B cell (primary cell): ENCODE measurements at regions not wholly inside any gene's neighbourhood (a gene's known extent, or its start where the extent isn't known, plus 50 kb on each side); places are given as distances from the start of the nearest gene placed in this dataset.

Source experiments
- ATAC-seq: fragments of 200-7000 bp; cut with Tn5 transposase; one replicate; pipeline ENCODE4 v1.10.0; 2021; ENCODE audit warnings: low read depth, mild to moderate bottlenecking, moderate number of reproducible peaks, moderate library complexity
- CTCF ChIA-PET: fragments of 350-600 bp; sonication (Branson Sonifier 250); formaldehyde crosslinking; loops from one replicate; lab custom pipeline; 2021; ENCODE audit warnings: antibody characterized with exemption, inconsistent platforms; lab: Charles Lee
- POLR2A ChIA-PET: fragments of 350-600 bp; sonication (Branson Sonifier 250); formaldehyde crosslinking; loops from one replicate; lab custom pipeline; 2021; ENCODE audit warnings: antibody characterized with exemption; lab: Charles Lee
- DNase-seq: peaks from one replicate; pipeline ENCODE4 v3.0.0; 2013
- H2AFZ ChIP-seq: 2 replicates; pipeline ENCODE4 v1.6.1; 2012; ENCODE audit warnings: mild to moderate bottlenecking, low read depth, low read length; ENCODE audit not compliant: insufficient read depth, poor library complexity, severe bottlenecking
- H3K27ac ChIP-seq, 2 donors: 1 replicate in 1 of 2; 2 replicates in 1 of 2; pipeline ENCODE4 v1.5.1; 2012 to 2013; ENCODE audit warnings: low read length in 2 of 2, mild to moderate bottlenecking in 2 of 2, moderate library complexity in 1 of 2
- H3K27me3 ChIP-seq, 4 experiments: fragments of 200-600 bp in 1 of 4; sonication (generic) in 1 of 4; replicated peaks in 1 of 4; 1 replicate in 2 of 4; 2 replicates in 2 of 4; pipeline versions ENCODE4 v1.6.1 to v1.7.0; 2013 to 2016; ENCODE audit warnings: low read length in 3 of 4, mild to moderate bottlenecking in 2 of 4, mixed read lengths in 1 of 4, moderate library complexity in 1 of 4; ENCODE audit not compliant: insufficient read depth in 4 of 4, control insufficient read depth in 3 of 4; ENCODE audit errors: control extremely low read depth in 1 of 4
- H3K36me3 ChIP-seq, 2 experiments: replicated peaks in 1 of 2; 1 replicate in 1 of 2; 2 replicates in 1 of 2; pipeline versions ENCODE4 v1.6.1 to v1.7.1; 2013; ENCODE audit warnings: low read length in 1 of 2; ENCODE audit not compliant: insufficient read depth in 2 of 2, control insufficient read depth in 1 of 2; ENCODE audit errors: control extremely low read depth in 1 of 2, extremely low read depth in 1 of 2
- H3K4me1 ChIP-seq, 2 donors: fragments of 200-600 bp in 1 of 2; sonication (generic) in 1 of 2; 1 replicate in 1 of 2; 2 replicates in 1 of 2; pipeline versions ENCODE4 v1.5.1 to v1.6.1; 2013 to 2017; ENCODE audit warnings: low read length in 2 of 2; ENCODE audit not compliant: control insufficient read depth in 2 of 2, insufficient read depth in 2 of 2
- H3K4me2 ChIP-seq: replicated peaks from 2 replicates; pipeline ENCODE3; 2012; ENCODE audit warnings: mild to moderate bottlenecking, low read depth, low read length; ENCODE audit not compliant: poor library complexity, severe bottlenecking
- H3K4me3 ChIP-seq, 5 experiments: fragments of 200-600 bp in 1 of 5; sonication (generic) in 1 of 5; 1 replicate in 3 of 5; 2 replicates in 2 of 5; pipeline versions ENCODE4 v1.5.1 to v1.7.0; 2011 to 2016; ENCODE audit warnings: low read length in 4 of 5, mild to moderate bottlenecking in 4 of 5, low read depth in 2 of 5, control low read depth in 1 of 5, moderate library complexity in 1 of 5; ENCODE audit not compliant: insufficient read depth in 1 of 5; ENCODE audit errors: control extremely low read depth in 1 of 5, extremely low read depth in 1 of 5
- H3K79me2 ChIP-seq: fragments of 200-600 bp; sonication (generic); one replicate; pipeline ENCODE4 v1.6.0; 2016; ENCODE audit warnings: low read length; ENCODE audit not compliant: control insufficient read depth, insufficient read depth
- H3K9ac ChIP-seq: fragments of 200-600 bp; sonication (generic); 2 replicates; pipeline ENCODE4 v1.6.1; 2017; ENCODE audit warnings: mild to moderate bottlenecking, low read length, moderate library complexity
- H3K9me3 ChIP-seq, 3 donors: one replicate each; pipeline versions ENCODE4 v1.6.1 to v1.7.1; 2013; ENCODE audit warnings: low read length in 2 of 3; ENCODE audit not compliant: control insufficient read depth in 2 of 3, insufficient read depth in 1 of 3; ENCODE audit errors: control extremely low read depth in 1 of 3
- H4K20me1 ChIP-seq: 2 replicates; pipeline ENCODE4 v1.6.0; 2012; ENCODE audit warnings: mild to moderate bottlenecking, low read length; ENCODE audit not compliant: insufficient read depth, control insufficient read depth, poor library complexity, severe bottlenecking
- H3K27ac Mint-ChIP-seq: one replicate; pipeline ENCODE4 v1.8.0; 2021; ENCODE audit warnings: mixed read lengths
- H3K27me3 Mint-ChIP-seq: one replicate; pipeline ENCODE4 v1.8.0; 2021; ENCODE audit warnings: mixed read lengths
- H3K4me1 Mint-ChIP-seq: one replicate; pipeline ENCODE4 v1.8.0; 2021; ENCODE audit warnings: mixed read lengths
- H3K4me3 Mint-ChIP-seq: one replicate; pipeline ENCODE4 v1.8.0; 2021; ENCODE audit warnings: mixed read lengths
- H3K9me3 Mint-ChIP-seq: one replicate; pipeline ENCODE4 v1.8.0; 2022; ENCODE audit warnings: mixed read lengths; ENCODE audit not compliant: insufficient read depth
- CTCF ChIP-seq: fragments of 200-600 bp; IDR thresholded peaks from one replicate; pipeline ENCODE4 v1.8.0; 2022; ENCODE audit warnings: antibody characterized with exemption, mild to moderate bottlenecking
- EZH2 ChIP-seq: IDR thresholded peaks from 2 replicates; pipeline ENCODE4 v1.6.1; 2012; ENCODE audit warnings: borderline replicate concordance, low read depth, mild to moderate bottlenecking, moderate library complexity, low read length; ENCODE audit not compliant: insufficient read depth, poor library complexity, severe bottlenecking
- WGBS: methylation state at CpG from one replicate; pipeline ENCODE4 v1.1.5; 2013; ENCODE audit warnings: missing lambda C conversion rate; ENCODE audit not compliant: insufficient coverage; 5-methylcytosine and 5-hydroxymethylcytosine counted together
- intact Hi-C: fragments of 100-400 bp; cut with micrococcal nuclease; formaldehyde crosslinking; loops from one replicate; pipeline ENCODE4 v1.10.0; 2022

GRCh38 chr18:995629-996028, 91.0 kb downstream of the ADCYAP1 start:
- ChIA-PET POLR2A (no interaction called here), CTCF (no interaction called here)
- TF ChIP-seq CTCF = no peak
- TF ChIP-seq EZH2 = no peak
- no peak overlapping the region for H3K4me3 Mint-ChIP-seq
- no peaks in the 10 kb centered on the region for H3K27me3 Mint-ChIP-seq
- Histone ChIP-seq H3K4me3 (no peak overlapping the region), H3K4me2 (no peak overlapping the region), H3K9ac (no peak overlapping the region), H2AFZ (no peak overlapping the region), H3K27me3 (no peaks in the 10 kb centered on the region), H3K27ac (no peak overlapping the region), H3K4me1 (no peaks in the 10 kb centered on the region), H3K36me3 (no peaks in the 10 kb centered on the region), H3K9me3 (no peaks in the 10 kb centered on the region), H4K20me1 (no peaks in the 10 kb centered on the region), H3K79me2 (no peaks in the 10 kb centered on the region)
- no peaks in the 10 kb centered on the region for H3K4me1 Mint-ChIP-seq
- intact Hi-C loops = no loop called here
- DNase-seq (no peak), ATAC-seq (no peak)
- no peaks in the 10 kb centered on the region for H3K9me3 Mint-ChIP-seq
- H3K27ac Mint-ChIP-seq = no peak overlapping the region
- no CpG with 5 or more reads among the region's 2 CpGs for WGBS

- WGBS = no CpG with 5 or more reads among the region's 1 CpG
- Mint-ChIP-seq H3K9me3 (no peaks in the 10 kb centered on the region), H3K27ac (no peak overlapping the region), H3K27me3 (no peaks in the 10 kb centered on the region), H3K4me3 (no peak overlapping the region), H3K4me1 (no peaks in the 10 kb centered on the region)
- H3K27ac ChIP-seq = no peak overlapping the region
- H3K4me2 ChIP-seq = no peak overlapping the region
- H3K4me1 ChIP-seq = no peaks in the 10 kb centered on the region
- intact Hi-C loops = no loop called here
- H3K9ac ChIP-seq = no peak overlapping the region
- no peaks in the 10 kb centered on the region for H4K20me1 ChIP-seq
- H2AFZ ChIP-seq = no peak overlapping the region
- H3K79me2 ChIP-seq = no peaks in the 10 kb centered on the region
- ChIA-PET CTCF (no interaction called here), POLR2A (no interaction called here)
- no peak overlapping the region for H3K4me3 ChIP-seq
- no peaks in the 10 kb centered on the region for H3K36me3 ChIP-seq
- H3K27me3 ChIP-seq = no peaks in the 10 kb centered on the region
- H3K9me3 ChIP-seq = no peaks in the 10 kb centered on the region
- TF ChIP-seq CTCF = no peak
- TF ChIP-seq EZH2 = no peak
- ATAC-seq (no peak), DNase-seq (no peak)
Observed at GRCh38 chr18:997499-997898, 92.8 kb downstream of the ADCYAP1 start.
